ENCODE measurements at regions not wholly inside any gene's neighbourhood (a gene's known extent, or its start where the extent isn't known, plus 50 kb on each side); places are given as distances from the start of the nearest gene placed in this dataset.

GRCh38 chr22:34283844-34284243 lies 363.6 kb upstream of the LARGE1 start:
- no peak for TF ChIP-seq POLR2A (IDR thresholded peaks at IDR 0.05; ENCODE audit: low read length)
- TF ChIP-seq GATA1 (IDR thresholded peaks at IDR 0.05; ENCODE audit: low read depth, low read length) = no peak
- DNase-seq = no peak

- DNase-seq = no peak
- no peak for TF ChIP-seq GATA1 (IDR thresholded peaks at IDR 0.05; ENCODE audit: low read depth, low read length)
These were observed 373.0 kb upstream of the LARGE1 start for GRCh38 chr22:34293324-34293723.

DNA sequence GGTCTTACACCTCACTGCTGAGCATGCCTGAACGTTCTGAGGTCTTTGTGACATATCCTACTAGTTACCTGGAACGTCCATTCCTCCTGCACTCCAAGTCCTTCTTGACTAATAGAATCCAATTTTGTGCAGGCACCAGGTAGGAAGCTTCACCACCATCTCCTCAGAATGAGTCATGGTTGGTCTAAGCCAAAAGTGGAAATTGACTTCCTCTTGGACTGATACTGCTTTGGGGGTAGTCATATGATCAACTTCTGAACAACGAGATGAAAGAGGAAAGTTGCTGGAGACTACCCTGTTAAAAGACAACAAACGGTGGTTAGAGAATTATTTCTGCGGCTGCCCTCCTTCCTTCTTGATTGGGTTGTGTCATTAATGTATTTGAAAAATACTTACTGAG lies 374.2 kb upstream of the LARGE1 start:
- no peak for DNase-seq

GRCh38 chr22:34294986-34295385 lies 374.7 kb upstream of the LARGE1 start:
- DNase-seq = no peak
- TF ChIP-seq GATA1 (IDR thresholded peaks at IDR 0.05; ENCODE audit: low read depth, low read length) (no peak), POLR2A (IDR thresholded peaks at IDR 0.05; ENCODE audit: low read length) (no peak)

More for the DNA sequence above, 374.2 kb upstream of the LARGE1 start:
- TF ChIP-seq POLR2A (IDR thresholded peaks at IDR 0.05; ENCODE audit: low read length) (no peak), GATA1 (IDR thresholded peaks at IDR 0.05; ENCODE audit: low read depth, low read length) (no peak)

GRCh38 chr22:34296461-34296860 lies 376.2 kb upstream of the LARGE1 start:
- DNase-seq = no peak
- TF ChIP-seq GATA1 (IDR thresholded peaks at IDR 0.05; ENCODE audit: low read depth, low read length) (no peak), POLR2A (IDR thresholded peaks at IDR 0.05; ENCODE audit: low read length) (no peak)

- DNase-seq = no peak
- TF ChIP-seq POLR2A (IDR thresholded peaks at IDR 0.05; ENCODE audit: low read length) (no peak), GATA1 (IDR thresholded peaks at IDR 0.05; ENCODE audit: low read depth, low read length) (no peak)
These were observed 377.4 kb upstream of the LARGE1 start for GRCh38 chr22:34297536-34298120.

DNA sequence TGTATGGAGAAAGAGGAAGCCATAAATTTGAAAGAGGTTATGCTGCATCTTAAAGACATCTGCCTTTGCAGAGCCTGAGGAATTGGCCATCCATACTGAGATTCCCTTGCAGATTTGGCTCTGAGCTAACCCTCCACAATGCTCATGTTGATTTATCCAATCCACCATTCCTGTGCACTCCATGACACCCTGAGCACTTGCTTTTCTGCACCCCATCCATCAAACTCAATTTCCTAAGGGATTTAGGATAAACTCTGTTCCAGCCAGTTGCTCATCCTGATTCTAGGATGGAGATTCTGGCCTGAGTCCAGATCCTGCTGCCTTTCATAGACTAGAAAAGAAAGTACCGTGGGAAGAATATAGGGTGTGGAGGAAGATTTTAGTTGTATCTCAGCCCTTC lies 379.2 kb upstream of the LARGE1 start:
- no peak for TF ChIP-seq POLR2A (IDR thresholded peaks at IDR 0.05; ENCODE audit: low read length)
- no peak for DNase-seq

DNA sequence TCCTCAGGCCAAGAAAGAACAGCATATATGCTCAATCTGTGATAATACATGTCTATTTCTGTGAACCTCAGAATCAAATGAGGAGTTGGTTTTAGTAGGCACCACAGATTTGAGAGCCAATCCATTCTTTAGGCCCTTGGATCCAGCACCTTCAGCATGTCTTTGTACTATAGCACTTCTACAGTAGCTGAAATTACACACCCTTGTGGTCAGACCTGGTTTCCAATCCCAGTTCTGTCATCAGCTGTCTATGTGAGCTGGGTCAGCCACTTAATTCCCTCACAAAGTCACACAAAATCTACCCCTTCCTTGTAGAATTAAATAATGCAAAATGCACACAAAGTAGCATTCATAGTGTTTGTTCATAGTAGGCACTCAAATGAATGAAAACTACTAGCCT lies 381.3 kb upstream of the LARGE1 start:
- DNase-seq = no peak
- no peak for TF ChIP-seq POLR2A (IDR thresholded peaks at IDR 0.05; ENCODE audit: low read length)
- TF ChIP-seq GATA1 (IDR thresholded peaks at IDR 0.05; ENCODE audit: low read depth, low read length) = no peak

DNA sequence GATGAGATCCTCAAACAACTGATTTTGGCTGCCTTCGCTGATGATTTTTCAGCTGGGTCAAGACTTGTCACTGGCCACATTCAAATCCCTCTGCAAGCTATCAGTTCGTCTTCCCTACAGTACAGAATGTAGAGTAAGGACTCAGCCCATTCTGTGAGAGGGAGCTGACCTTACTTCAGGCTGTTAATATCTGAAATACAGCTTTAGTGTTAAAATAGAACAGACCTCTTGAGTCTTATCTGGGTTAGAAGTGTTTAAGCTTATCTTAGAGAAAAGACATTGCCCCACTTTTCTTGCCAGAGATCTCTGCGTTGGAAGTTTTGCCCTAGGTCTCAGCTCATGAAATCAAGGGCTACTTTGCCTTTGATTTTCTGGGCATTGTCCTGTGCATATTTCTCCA lies 383.4 kb upstream of the LARGE1 start:
- DNase-seq = no peak
- no peak for TF ChIP-seq POLR2A (IDR thresholded peaks at IDR 0.05; ENCODE audit: low read length)
- TF ChIP-seq GATA1 (IDR thresholded peaks at IDR 0.05; ENCODE audit: low read depth, low read length) = no peak

- TF ChIP-seq POLR2A (IDR thresholded peaks at IDR 0.05; ENCODE audit: low read length) = no peak
- no peak for TF ChIP-seq GATA1 (IDR thresholded peaks at IDR 0.05; ENCODE audit: low read depth, low read length)
These were observed 386.1 kb upstream of the LARGE1 start for GRCh38 chr22:34306361-34306760.

GRCh38 chr22:34308101-34308500 lies 387.8 kb upstream of the LARGE1 start:
- TF ChIP-seq POLR2A (IDR thresholded peaks at IDR 0.05; ENCODE audit: low read length) (no peak), GATA1 (IDR thresholded peaks at IDR 0.05; ENCODE audit: low read depth, low read length) (no peak)
- DNase-seq = no peak

More at GRCh38 chr22:34306361-34306760, 386.1 kb upstream of the LARGE1 start:
- DNase-seq = no peak

- no peak for TF ChIP-seq POLR2A (IDR thresholded peaks at IDR 0.05; ENCODE audit: low read length)
- no peak for TF ChIP-seq GATA1 (IDR thresholded peaks at IDR 0.05; ENCODE audit: low read depth, low read length)
- no peak for DNase-seq
These were observed 399.1 kb upstream of the LARGE1 start for GRCh38 chr22:34319346-34319745.

GRCh38 chr22:34324763-34325162 lies 404.5 kb upstream of the LARGE1 start:
- DNase-seq = no peak
- no peak for TF ChIP-seq POLR2A (IDR thresholded peaks at IDR 0.05; ENCODE audit: low read length)
- no peak for TF ChIP-seq GATA1 (IDR thresholded peaks at IDR 0.05; ENCODE audit: low read depth, low read length)

DNA sequence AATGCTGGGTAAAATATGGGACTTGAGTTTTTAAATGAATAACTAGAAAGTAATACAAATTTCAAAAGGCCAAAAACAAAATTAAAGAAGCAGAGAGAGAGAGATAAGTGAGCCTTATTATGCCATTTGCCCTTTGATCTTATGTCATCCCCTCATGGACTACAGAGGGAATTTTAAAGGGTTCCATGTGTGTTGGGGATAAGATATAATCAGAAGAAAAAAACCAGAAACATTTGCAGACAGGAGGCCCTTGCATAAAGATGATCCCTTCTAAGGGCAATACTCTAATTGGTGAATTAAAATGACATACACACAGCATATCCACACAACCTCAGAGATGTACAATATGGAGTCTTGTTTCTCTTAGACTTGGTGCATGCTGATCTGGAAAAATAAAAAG lies 406.6 kb upstream of the LARGE1 start:
- DNase-seq = no peak
- TF ChIP-seq GATA1 (IDR thresholded peaks at IDR 0.05; ENCODE audit: low read depth, low read length) (no peak), POLR2A (IDR thresholded peaks at IDR 0.05; ENCODE audit: low read length) (no peak)

GRCh38 chr22:34330432-34330831 lies 410.2 kb upstream of the LARGE1 start:
- TF ChIP-seq POLR2A (IDR thresholded peaks at IDR 0.05; ENCODE audit: low read length) (no peak), GATA1 (IDR thresholded peaks at IDR 0.05; ENCODE audit: low read depth, low read length) (no peak)
- no peak for DNase-seq

DNA sequence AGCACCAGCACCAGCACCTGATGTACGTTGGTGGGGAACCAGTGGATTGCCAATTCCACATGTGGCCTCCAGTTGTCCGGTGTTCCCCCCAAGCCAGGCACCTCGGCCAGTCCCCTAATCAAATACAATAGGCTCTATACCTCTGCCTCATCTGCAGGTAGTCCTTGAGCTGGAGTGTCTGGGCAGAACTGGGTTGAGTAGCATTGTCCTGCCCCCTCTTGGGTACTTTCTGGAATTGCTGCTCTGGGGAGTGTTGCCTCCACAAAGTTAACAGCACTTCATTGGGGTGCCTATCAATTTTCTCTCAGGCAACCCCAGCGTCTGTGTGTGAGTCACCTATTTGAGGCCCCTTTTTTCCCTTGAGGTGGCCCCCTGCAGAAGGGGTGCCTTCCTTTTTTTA lies 413.0 kb upstream of the LARGE1 start:
- no peak for TF ChIP-seq POLR2A (IDR thresholded peaks at IDR 0.05; ENCODE audit: low read length)
- TF ChIP-seq GATA1 (IDR thresholded peaks at IDR 0.05; ENCODE audit: low read depth, low read length) = no peak

More for the DNA sequence above, 413.0 kb upstream of the LARGE1 start:
- DNase-seq = no peak

All from erythroblast (primary cell).